Loucy (cell line): ENCODE measurements at regions not wholly inside any gene's neighbourhood (a gene's known extent, or its start where the extent isn't known, plus 50 kb on each side); places are given as distances from the start of the nearest gene placed in this dataset.

Experiments used
- H2AFZ ChIP-seq: fragments of 200-600 bp; sonication (generic); 2 replicates; pipeline ENCODE4 v1.6.0; 2016; ENCODE audit warnings: antibody characterized with exemption, mild to moderate bottlenecking, low read length, moderate library complexity
- H3F3A ChIP-seq: fragments of 200-600 bp; 2 replicates; pipeline ENCODE4 v1.6.0; 2016; ENCODE audit warnings: antibody characterized with exemption, low read depth, mild to moderate bottlenecking
- H3K27me3 ChIP-seq: fragments of 200-600 bp; sonication (generic); 2 replicates; pipeline ENCODE4 v1.6.1; 2014; ENCODE audit warnings: low read length, mild to moderate bottlenecking; ENCODE audit not compliant: insufficient read depth, poor library complexity, severe bottlenecking
- H3K36me3 ChIP-seq: fragments of 200-600 bp; sonication (generic); 2 replicates; pipeline ENCODE4 v1.6.1; 2016; ENCODE audit warnings: low read length; ENCODE audit not compliant: insufficient read depth
- H3K4me1 ChIP-seq: fragments of 200-600 bp; sonication (generic); 2 replicates; pipeline ENCODE4 v1.5.1; 2014; ENCODE audit warnings: low read length, mild to moderate bottlenecking; ENCODE audit not compliant: insufficient read depth, poor library complexity, severe bottlenecking
- H3K4me2 ChIP-seq: fragments of 200-600 bp; sonication (generic); 2 replicates; pipeline ENCODE4 v1.6.0; 2014; ENCODE audit warnings: antibody characterized with exemption, low read length, low read depth, mild to moderate bottlenecking; ENCODE audit not compliant: poor library complexity, severe bottlenecking
- H3K4me3 ChIP-seq: fragments of 200-600 bp; sonication (generic); 2 replicates; pipeline ENCODE4 v1.5.1; 2014; ENCODE audit warnings: low read length, mild to moderate bottlenecking, mixed read lengths; ENCODE audit not compliant: poor library complexity, severe bottlenecking
- H3K79me2 ChIP-seq: fragments of 200-600 bp; sonication (generic); 2 replicates; pipeline ENCODE4 v1.6.1; 2014; ENCODE audit warnings: low read length; ENCODE audit not compliant: insufficient read depth
- H3K9ac ChIP-seq: fragments of 200-600 bp; sonication (generic); 2 replicates; pipeline ENCODE4 v1.6.0; 2014; ENCODE audit warnings: mild to moderate bottlenecking, low read depth, low read length, moderate library complexity; ENCODE audit not compliant: poor library complexity, severe bottlenecking
- H3K9me2 ChIP-seq: fragments of 200-600 bp; sonication (generic); replicated peaks from 2 replicates; pipeline ENCODE4 v1.6.1; 2016; ENCODE audit warnings: low read depth, low read length, mixed read lengths
- H3K9me3 ChIP-seq: fragments of 200-600 bp; sonication (generic); 2 replicates; pipeline ENCODE4 v1.6.1; 2014; ENCODE audit warnings: mild to moderate bottlenecking, antibody characterized with exemption, low read length, low read depth; ENCODE audit not compliant: insufficient read depth
- H4K20me1 ChIP-seq: fragments of 200-600 bp; sonication (generic); 2 replicates; pipeline ENCODE4 v1.6.0; 2014; ENCODE audit warnings: antibody characterized with exemption, low read length, mild to moderate bottlenecking; ENCODE audit not compliant: insufficient read depth, poor library complexity, severe bottlenecking
- CTCF ChIP-seq: fragments of 200-600 bp; sonication (generic); conservative IDR thresholded peaks from 2 replicates; pipeline ENCODE4 v1.5.1; 2014; ENCODE audit warnings: mild to moderate bottlenecking, antibody characterized with exemption, low read length
- EZH2phosphoT487 ChIP-seq: fragments of 200-600 bp; IDR thresholded peaks from 2 replicates; pipeline ENCODE4 v1.6.1; 2018; ENCODE audit warnings: antibody characterized with exemption, mild to moderate bottlenecking, moderate library complexity, borderline replicate concordance

- TF ChIP-seq CTCF (no peak), EZH2phosphoT487 (no peak)
- no peaks in the 10 kb centered on the region for H3K79me2 ChIP-seq
- no peak overlapping the region for H3K4me2 ChIP-seq
These were observed 68.8 kb downstream of the TSN start for GRCh38 chr2:121824264-121824663.

GRCh38 chr2:121825003-121825950, 69.8 kb downstream of the TSN start:
- Histone ChIP-seq H3K9me3 (no peaks in the 10 kb centered on the region), H3F3A (no peaks in the 10 kb centered on the region), H4K20me1 (no peaks in the 10 kb centered on the region), H3K79me2 (no peaks in the 10 kb centered on the region), H3K27me3 (no peaks in the 10 kb centered on the region), H3K36me3 (no peaks in the 10 kb centered on the region), H3K9me2 (no peaks in the 10 kb centered on the region), H3K4me2 (no peak overlapping the region), H3K4me1 (no peaks in the 10 kb centered on the region), H3K9ac (no peak overlapping the region), H3K4me3 (no peak overlapping the region), H2AFZ (no peak overlapping the region)
- TF ChIP-seq CTCF (no peak), EZH2phosphoT487 (no peak)

More at GRCh38 chr2:121824264-121824663, 68.8 kb downstream of the TSN start:
- H3K4me3 ChIP-seq: no peak overlapping the region
- no peaks in the 10 kb centered on the region for H3K27me3 ChIP-seq
- no peaks in the 10 kb centered on the region for H4K20me1 ChIP-seq
- no peaks in the 10 kb centered on the region for H3K4me1 ChIP-seq
- H3K9ac ChIP-seq: no peak overlapping the region
- no peaks in the 10 kb centered on the region for H3F3A ChIP-seq
- no peaks in the 10 kb centered on the region for H3K9me2 ChIP-seq
- H2AFZ ChIP-seq: no peak overlapping the region
- H3K9me3 ChIP-seq: no peaks in the 10 kb centered on the region
- no peaks in the 10 kb centered on the region for H3K36me3 ChIP-seq

GRCh38 chr2:121826036-121826435, 70.6 kb downstream of the TSN start:
- no peak for TF ChIP-seq EZH2phosphoT487
- no peak for TF ChIP-seq CTCF
- H3K27me3 ChIP-seq: no peaks in the 10 kb centered on the region
- H3K9me2 ChIP-seq: no peaks in the 10 kb centered on the region

More at GRCh38 chr2:121826036-121826435, 70.6 kb downstream of the TSN start:
- Histone ChIP-seq H2AFZ (no peak overlapping the region), H3K9ac (no peak overlapping the region), H3F3A (no peaks in the 10 kb centered on the region), H3K4me3 (no peak overlapping the region), H3K79me2 (no peaks in the 10 kb centered on the region), H3K9me3 (no peaks in the 10 kb centered on the region), H4K20me1 (no peaks in the 10 kb centered on the region), H3K36me3 (no peaks in the 10 kb centered on the region), H3K4me2 (no peak overlapping the region), H3K4me1 (no peaks in the 10 kb centered on the region)
